Inflammatory macrophage treated with lipopolysaccharide for 1 hour (primary cell): ENCODE measurements at regions not wholly inside any gene's neighbourhood (a gene's known extent, or its start where the extent isn't known, plus 50 kb on each side); places are given as distances from the start of the nearest gene placed in this dataset.
"Not testable (repeated sequence)": the region's sequence is repeated elsewhere in the genome, so short reads cannot be mapped to it uniquely, and the experiment has no call there.

Experiments used
- DNase-seq, 2 donors: peaks; one replicate each; pipeline ENCODE4 v3.0.0-alpha.2; 2020 to 2022

GRCh38 chr2:12434630-12435098 is 282.1 kb upstream of the TRIB2 start:
- no peak for DNase-seq

GRCh38 chr2:12435430-12436222 is 281.1 kb upstream of the TRIB2 start:
- no peak for DNase-seq

DNA sequence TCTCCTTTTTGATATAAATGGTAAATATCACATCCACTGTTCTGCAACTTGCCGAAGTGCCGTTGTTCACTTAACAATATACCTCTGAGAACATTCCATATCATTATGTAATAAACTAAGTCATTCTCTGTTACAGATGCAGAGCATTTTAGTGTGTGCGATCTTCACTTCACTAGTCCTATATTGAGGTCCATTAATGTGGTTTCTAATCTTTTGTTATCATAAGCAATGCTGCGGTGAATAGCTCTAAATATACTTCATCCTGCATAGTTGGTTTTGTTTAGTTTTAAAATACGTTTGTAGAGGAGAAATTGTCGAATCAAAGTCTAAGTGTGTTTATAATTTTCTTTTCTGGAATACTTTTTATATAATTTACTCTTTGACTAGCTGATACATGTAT is 280.3 kb upstream of the TRIB2 start:
- no peak for DNase-seq

GRCh38 chr2:12436935-12437561 is 279.7 kb upstream of the TRIB2 start:
- peak in 1 of 2 donors; percentile 15 for DNase-seq

DNA sequence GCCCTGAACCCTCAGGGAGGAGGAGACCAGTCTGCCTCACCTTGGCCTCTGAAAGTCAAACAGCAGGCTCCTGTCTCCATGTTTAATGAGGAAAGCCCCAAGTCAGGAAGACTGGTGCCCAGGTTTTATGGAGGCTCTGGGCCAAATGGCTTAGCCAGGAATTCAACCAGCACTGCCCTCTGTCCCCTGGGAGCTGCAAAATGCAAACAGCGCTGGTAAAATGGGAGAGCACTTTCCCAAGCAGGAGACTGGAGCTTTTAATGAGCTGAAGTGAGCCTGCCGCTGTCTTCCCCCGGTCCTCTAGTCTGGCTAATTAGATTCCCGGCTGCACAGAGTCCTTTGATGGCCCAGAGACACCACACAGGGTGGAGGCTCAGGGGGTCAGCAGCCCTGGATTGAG is 276.0 kb upstream of the TRIB2 start:
- DNase-seq = no peak

- no peak for DNase-seq
These were observed 274.8 kb upstream of the TRIB2 start for GRCh38 chr2:12441750-12442475.

- DNase-seq = no peak
These were observed 274.3 kb upstream of the TRIB2 start for GRCh38 chr2:12442476-12442847.

GRCh38 chr2:12448846-12449505 is 267.8 kb upstream of the TRIB2 start:
- peak; percentile 68 to 81 for DNase-seq

- peak; percentile 15 to 23 for DNase-seq
These were observed 265.0 kb upstream of the TRIB2 start for GRCh38 chr2:12451726-12452125.

GRCh38 chr2:12452185-12452584 is 264.6 kb upstream of the TRIB2 start:
- DNase-seq = peak; percentile 70 to 72

- DNase-seq = no peak
These were observed 263.0 kb upstream of the TRIB2 start for GRCh38 chr2:12453731-12454130.

DNA sequence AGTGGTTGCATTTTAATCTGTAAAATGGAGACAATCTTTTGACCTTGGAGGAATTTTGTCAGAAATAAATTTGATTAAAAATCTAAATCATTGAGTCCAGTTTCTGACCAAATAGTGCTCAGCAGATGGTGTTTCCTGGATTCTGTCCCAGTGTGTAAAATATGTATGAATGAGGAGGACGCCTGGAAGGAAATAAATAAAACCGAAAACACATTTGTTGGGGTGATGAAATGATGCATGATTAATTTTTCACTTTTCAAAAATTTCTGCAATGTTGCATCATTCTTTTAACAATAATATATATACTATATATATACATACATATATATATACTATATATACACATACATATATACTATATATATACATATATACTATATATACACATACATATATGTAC is 261.1 kb upstream of the TRIB2 start:
- DNase-seq = peak in 1 of 2 donors; percentile 34

GRCh38 chr2:12456293-12457106 is 260.2 kb upstream of the TRIB2 start:
- peak; percentile 94 to 95 for DNase-seq

- no peak for DNase-seq
These were observed 258.9 kb upstream of the TRIB2 start for GRCh38 chr2:12457831-12458230.

- no peak for DNase-seq
These were observed 253.5 kb upstream of the TRIB2 start for GRCh38 chr2:12463189-12463588.

GRCh38 chr2:12465631-12466135 is 251.1 kb upstream of the TRIB2 start:
- DNase-seq = peak in 1 of 2 donors; percentile 16

DNA sequence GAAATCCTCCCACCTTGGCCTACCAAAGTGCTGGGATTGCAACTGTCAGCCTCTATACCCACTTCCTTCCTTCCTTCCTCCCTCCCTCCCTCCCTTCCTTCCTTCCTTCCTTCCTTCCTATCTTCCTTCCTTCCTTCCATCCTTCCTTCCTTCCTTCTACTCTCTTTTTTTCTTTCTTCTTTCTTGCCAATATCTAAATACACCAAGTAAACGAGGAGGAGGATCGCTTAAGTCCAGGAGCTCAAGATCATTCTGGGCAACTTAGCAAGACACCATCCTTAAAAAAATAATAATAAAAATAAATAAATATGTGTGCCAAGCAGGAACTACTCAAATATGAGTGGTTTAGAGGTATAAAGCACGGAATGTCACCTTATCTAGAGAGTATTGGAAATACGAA is 249.4 kb upstream of the TRIB2 start:
- no peak for DNase-seq

DNA sequence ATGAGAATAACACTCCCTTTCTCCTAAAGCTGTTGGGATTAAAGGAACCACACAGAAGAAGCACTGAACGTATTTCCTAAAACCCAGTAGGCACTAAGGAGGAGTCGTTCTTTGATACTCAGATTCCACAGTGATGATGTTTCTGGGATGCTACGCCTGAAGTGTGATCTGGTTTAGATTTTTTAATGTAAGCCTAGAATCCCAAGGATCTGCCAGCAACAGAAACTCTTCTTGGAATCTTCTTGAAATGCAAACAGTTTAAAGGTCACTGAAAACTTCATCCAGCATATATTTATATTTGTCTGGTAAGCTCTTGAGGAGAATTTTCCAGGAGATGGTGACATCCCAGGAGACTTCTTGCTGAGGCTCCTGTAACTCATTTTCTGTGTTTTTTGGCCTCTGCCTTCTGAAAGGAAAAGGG is 247.6 kb upstream of the TRIB2 start:
- DNase-seq = no peak

- DNase-seq = not testable (repeated sequence)
These were observed 244.5 kb upstream of the TRIB2 start for GRCh38 chr2:12472265-12472664.

GRCh38 chr2:12478151-12479064 is 238.3 kb upstream of the TRIB2 start:
- no peak for DNase-seq

DNA sequence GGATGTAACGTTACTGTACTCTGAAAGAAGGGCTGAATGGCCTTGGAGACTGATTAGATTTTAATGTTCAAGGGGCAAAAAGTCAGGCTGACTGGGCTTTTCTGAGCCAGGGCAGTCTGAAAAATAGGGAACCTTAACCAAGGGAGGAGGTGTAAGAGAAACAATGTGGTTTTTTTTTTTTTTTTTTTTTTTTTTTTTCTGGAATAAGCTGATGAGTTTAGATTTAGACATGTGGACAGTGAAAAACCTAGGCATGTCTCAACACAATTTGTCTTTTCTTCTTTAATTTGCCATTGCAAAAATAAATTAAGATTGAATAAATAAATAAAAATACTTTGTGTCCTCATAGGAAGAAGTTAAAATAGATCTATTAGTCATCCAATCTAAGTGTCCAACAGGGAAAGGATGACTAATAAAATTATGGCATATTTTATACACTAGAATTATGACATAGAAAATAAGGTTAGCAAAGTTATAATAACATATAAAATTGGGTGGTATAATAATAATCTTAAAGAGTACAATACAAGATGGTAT is 237.6 kb upstream of the TRIB2 start:
- peak; percentile 50 for DNase-seq
